Stimulated activated CD8-positive, alpha-beta memory T cell treated with anti-CD3 and anti-CD28 coated beads, Interleukin-7, amount 100 ng/mL, for 4 hours (primary cell): ENCODE measurements at regions not wholly inside any gene's neighbourhood (a gene's known extent, or its start where the extent isn't known, plus 50 kb on each side); places are given as distances from the start of the nearest gene placed in this dataset.

Source experiments
- DNase-seq, 2 donors: peaks; one replicate each; pipeline ENCODE4 v3.0.0-alpha.2; 2020; ENCODE audit warnings: low read depth in 2 of 2

GRCh38 chr2:145110668-145111356, 590.9 kb upstream of the ZEB2 start:
- no peak for DNase-seq

- no peak for DNase-seq
Measured at GRCh38 chr2:145108959-145109710, 589.2 kb upstream of the ZEB2 start.

DNA sequence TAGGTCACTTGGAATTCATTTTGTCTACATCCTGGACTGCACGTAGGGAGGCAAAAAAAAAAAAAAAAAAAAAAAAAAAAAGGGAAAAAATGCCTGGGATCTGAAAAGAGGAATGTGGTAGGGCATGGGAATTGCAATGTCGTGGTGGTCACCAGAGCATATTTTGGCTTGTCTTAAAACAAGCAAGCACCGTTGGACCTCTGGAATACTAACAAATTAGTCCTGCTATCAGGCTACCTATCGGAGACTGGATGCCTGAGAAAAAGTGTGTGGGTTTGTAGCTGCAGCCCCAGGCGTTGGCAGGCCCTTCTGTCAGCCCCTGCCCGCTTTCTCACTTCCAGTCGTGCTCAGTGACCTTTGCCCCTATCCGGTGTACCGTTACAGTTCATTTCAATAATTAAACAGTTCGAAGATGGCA, 588.5 kb upstream of the ZEB2 start:
- DNase-seq: no peak

DNA sequence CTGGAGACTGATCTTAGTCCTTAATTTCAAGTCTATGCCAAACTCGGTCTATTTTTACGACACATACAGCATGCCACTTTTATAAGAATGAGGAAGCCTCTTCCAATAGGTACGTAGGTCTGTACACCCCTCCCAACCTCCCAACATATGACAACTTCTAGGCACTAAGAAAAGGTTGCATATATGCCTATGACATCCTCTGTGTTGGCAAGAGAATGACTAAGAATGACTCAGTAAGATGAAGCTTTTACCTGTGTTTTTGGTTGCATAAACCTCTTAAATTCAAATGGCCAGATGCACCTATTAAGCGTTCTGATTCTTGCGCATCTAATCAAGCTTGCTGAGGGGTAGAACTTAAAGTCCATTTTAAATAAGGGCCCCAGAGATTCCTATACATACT, 586.4 kb upstream of the ZEB2 start:
- DNase-seq: no peak

- DNase-seq: no peak
Measured at GRCh38 chr2:145102706-145103105, 582.8 kb upstream of the ZEB2 start.

GRCh38 chr2:145100301-145100700, 580.4 kb upstream of the ZEB2 start:
- DNase-seq: no peak

DNA sequence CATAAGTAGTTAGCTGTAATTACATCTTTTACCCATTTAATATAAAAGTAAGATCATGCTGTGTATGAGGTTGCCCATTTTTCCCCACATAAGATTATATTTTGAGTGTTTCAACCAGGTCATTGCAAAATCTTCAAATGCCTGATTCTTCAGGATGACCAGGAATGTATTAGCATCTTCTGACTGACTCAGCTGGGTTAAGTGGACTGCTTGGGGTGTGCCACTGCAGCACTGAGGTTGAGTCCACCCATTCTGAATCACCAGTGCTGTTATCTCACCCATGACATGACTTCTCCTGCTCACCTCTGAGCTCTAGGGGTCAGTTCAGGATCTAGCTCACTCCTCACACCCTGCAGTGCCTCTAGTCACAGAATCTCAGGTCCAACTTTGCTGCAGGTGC, 576.7 kb upstream of the ZEB2 start:
- no peak for DNase-seq

DNA sequence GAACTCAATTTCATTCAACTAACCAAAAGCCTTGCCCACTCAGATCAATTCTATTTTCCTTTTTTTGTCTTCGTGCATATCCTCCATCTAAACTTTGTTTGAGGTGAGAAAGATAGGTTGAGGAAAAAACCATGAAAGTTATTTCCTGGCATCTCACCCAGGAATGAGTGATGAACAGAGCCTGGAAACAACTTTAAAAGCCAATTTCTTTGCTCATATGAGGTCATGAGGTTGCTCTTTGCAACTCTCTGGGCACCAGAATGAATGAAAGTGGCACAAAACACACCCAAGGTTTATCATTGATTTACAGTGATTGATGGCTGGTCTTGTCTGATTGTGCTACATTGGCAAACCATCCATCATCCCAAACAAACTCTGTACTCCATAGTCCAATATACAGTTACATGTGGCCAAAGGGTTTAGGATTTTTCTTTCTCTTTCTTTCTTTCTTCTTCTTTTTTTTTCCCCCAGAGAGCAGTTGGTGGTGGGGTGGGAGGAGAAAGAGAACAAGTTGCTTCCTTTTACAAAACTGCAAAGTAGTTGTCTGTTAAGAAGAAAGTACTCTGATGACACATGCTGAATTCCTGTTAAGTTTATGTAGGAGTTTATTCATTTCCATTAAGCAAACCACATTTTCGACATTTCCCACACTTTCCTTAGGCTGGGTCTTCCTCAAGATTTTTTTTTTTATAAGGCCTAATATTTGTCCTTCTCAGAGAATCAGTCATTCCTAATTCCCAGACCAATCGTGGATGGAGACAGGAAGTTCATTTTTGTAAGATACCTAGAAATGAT, 575.9 kb upstream of the ZEB2 start:
- DNase-seq: no peak

DNA sequence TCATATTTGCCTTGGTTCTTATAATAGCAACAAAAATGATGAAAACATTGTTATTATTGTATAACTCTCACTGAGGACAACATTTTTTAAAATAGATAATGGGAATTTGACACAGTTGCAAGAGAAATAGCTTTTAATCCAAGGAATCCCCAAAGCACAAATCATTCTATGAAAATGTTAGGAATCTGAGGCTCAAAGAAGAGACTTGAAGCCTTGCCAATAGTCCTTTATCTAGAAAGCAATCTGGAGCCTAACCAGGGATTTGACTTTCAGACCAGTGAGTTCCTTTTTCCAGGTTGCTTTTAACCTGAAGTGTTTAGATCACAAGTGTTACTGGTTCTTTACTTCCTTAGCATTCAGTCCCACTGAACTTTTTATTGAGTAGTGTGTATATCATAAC, 574.5 kb upstream of the ZEB2 start:
- DNase-seq: no peak

DNA sequence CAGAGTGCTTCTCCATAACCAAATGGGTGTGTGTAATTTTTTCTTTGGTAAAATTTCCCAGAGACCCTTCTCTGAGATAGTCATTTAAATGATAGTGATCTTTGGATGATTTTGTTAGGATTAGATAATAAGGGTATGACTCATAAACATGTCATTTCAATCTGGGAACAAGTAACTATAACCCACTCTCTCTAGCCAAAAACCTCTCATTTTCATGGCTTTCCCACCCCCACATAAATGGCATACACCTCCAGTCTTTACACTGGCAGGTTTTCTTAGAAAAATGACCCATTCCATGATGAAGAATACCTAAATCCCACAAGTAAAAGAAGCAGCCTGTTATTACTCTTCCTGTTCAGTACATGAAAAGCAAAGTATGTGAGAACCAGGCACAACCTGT, 572.0 kb upstream of the ZEB2 start:
- no peak for DNase-seq

DNA sequence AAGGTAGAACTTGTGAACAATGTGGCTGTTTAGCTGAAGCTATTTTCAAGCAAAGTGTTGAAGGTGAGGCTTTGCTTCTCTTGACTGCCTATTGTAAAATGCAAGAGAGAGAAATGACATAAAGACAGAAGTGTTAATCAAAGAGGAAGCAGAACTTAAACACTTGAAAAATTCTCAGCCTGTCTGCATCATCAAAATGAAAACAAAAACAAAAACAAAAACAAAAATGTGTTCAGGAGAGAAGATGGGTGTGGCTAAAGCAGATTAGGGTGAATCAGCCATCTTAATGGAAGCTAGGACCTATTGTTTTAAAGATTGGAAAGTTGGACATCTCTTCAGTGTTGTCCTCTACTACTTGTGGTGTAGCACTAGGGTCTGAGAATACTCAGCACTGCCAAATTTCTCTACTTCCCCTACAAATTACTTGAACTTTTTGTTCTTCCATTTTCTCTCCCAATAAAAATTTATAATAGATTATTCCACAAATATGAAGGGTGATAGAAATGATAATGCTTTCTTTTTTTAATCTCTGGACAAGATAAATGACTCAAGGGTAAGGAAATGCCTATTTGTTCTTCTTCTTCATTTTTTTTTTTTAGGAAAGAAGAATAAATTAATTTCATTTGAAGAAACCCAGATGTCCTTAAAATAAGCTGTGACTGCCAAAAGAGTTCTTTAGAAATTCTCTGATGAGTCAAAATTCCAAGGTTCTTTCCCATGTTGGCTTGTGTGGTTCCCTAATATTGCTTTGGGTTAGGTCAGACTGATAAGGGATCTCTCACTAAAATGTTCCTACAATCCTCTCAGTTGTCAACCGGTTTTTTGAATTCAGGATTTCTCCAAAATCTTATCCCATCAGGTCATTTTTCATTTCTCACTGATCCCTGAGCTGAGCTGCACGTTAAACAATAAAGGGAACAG, 571.2 kb upstream of the ZEB2 start:
- DNase-seq: no peak

DNA sequence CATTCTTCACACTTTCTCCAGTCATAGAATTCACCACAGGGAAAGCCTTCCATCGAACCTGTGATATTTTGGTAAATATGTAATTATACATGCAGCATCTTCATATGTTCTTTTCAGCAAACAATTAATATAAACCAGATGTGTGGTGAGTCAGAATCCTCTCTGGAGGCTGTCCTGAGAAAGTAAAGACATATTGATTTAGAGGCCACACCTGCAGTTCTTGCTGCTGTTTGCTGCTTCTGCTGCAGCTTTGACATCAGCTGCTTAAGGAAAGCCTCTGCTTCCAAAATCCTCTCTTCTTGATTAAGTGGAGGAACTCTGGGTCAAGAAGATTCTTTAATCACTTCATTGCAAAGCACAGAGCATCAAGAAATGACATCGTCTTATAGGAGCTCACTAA, 568.8 kb upstream of the ZEB2 start:
- no peak for DNase-seq

DNA sequence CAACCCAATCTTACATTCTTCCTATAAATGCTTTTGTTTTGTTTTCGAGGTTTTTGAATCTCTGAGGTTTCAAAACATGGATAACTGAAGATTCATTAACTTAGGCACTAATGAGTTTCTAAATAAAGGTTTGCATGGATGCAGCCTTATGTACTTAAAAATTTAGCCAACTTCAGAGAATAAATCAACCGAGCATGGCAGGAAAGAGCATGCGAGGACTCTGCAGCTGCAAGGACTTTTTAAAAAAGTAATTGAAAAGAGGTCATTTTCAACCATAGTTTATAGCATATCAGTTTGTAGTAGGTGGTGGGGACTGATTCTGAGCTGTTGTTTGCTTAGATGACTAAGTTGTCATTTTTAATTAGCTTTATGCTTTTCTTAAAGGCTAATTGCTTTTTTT, 567.0 kb upstream of the ZEB2 start:
- no peak for DNase-seq

GRCh38 chr2:145085612-145086011, 565.7 kb upstream of the ZEB2 start:
- no peak for DNase-seq

GRCh38 chr2:145080426-145080825, 560.5 kb upstream of the ZEB2 start:
- no peak for DNase-seq

DNA sequence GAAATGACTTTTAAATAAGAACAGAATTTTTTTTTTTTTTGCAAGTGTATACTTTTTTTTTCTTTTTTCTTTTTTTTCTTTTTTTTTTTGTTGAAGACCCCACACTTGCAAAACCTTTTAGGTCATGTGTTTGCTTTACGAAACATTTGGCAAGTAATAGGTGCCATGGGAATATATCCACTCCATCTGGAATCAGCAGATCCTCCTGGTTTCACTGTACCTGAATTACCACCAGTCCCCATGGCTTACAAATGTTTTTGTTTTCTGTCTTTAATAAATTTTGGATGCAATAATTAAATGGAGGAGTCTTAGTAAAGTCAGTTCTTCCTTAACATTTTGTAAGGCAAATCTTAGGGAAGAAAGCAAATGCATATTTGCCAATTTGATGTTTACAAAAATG, 559.7 kb upstream of the ZEB2 start:
- no peak for DNase-seq

DNA sequence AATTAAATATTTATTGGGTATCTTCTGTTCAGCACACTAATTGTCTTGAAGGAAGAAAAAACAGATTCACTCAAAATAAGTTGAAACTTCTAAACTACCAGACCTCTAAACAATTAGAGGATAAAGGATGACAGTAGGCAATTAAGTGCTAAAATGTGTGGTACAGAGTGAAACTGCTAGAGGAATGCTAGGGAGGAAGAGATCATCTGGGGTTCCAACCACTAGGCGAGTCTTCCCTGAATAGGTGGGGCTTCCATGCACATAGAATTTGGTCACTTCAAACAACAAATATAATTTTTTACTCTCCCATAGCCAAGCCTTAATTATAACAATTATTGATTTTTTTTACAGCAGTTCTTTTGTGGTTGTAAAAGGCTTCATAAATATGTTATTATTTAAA, 559.0 kb upstream of the ZEB2 start:
- DNase-seq: no peak

GRCh38 chr2:145076085-145076484, 556.2 kb upstream of the ZEB2 start:
- DNase-seq: no peak

DNA sequence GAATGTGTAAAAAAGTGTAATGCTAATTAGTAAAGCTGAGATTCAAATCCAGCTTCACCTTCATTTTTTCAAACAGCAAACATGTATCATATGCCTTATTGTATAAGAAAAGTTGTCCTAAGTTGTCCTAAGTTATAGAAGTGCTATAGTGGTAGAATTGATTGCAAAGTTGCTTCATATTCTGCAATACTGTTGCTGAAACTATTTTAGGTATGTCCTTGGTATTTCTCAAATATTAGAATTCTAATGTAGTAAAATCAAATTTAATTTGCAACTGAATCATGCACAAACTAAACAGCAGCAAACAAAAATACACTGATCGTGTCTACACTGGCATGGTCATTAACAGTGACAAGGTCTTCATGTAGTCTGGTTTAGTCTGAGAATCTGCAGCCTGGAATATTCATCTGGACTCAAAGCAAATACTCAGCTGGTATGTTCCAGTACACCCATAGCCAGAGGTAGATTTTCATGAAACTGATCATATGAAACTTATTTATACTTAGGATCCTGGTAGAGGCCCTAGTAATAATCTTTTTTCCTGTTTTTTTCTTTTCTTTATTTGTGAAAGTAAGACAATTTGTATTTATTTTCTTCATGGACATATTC, 555.6 kb upstream of the ZEB2 start:
- no peak for DNase-seq

- DNase-seq: no peak
Measured at GRCh38 chr2:145070703-145071102, 550.8 kb upstream of the ZEB2 start.

GRCh38 chr2:145068509-145068908, 548.6 kb upstream of the ZEB2 start:
- no peak for DNase-seq
